HG03342 (cell line): ENCODE measurements at regions not wholly inside any gene's neighbourhood (a gene's known extent, or its start where the extent isn't known, plus 50 kb on each side); places are given as distances from the start of the nearest gene placed in this dataset.
"Not testable (repeated sequence)": the region's sequence is repeated elsewhere in the genome, so short reads cannot be mapped to it uniquely, and the experiment has no call there.

Source experiments
- ATAC-seq: cut with Tn5 transposase; IDR thresholded peaks from one replicate; pipeline ENCODE4 v1.9.1; 2021; ENCODE audit warnings: mild to moderate bottlenecking, moderate library complexity; ENCODE audit not compliant: unreplicated experiment

- ATAC-seq = not testable (repeated sequence)
Observed at GRCh38 chr6:71360556-71361335, 72.1 kb downstream of the OGFRL1 start.

- no peak for ATAC-seq
Observed at GRCh38 chr6:71364889-71365542, 76.4 kb downstream of the OGFRL1 start.

- ATAC-seq = no peak
Observed at GRCh38 chr6:71367756-71368155, 79.1 kb downstream of the OGFRL1 start.

GRCh38 chr6:71368284-71368683 is 79.7 kb downstream of the OGFRL1 start:
- ATAC-seq = no peak

GRCh38 chr6:71371559-71371958 is 82.9 kb downstream of the OGFRL1 start:
- ATAC-seq = no peak

GRCh38 chr6:71373943-71374342 is 85.3 kb downstream of the OGFRL1 start:
- no peak for ATAC-seq

GRCh38 chr6:71375676-71376075 is 87.1 kb downstream of the OGFRL1 start:
- no peak for ATAC-seq

GRCh38 chr6:71376830-71377229 is 88.2 kb downstream of the OGFRL1 start:
- ATAC-seq = no peak

GRCh38 chr6:71383476-71383875 is 94.9 kb downstream of the OGFRL1 start:
- ATAC-seq = no peak

GRCh38 chr6:71383901-71384489 is 95.4 kb downstream of the OGFRL1 start:
- no peak for ATAC-seq

- ATAC-seq = no peak
Observed at GRCh38 chr6:71385111-71385822, 96.7 kb downstream of the OGFRL1 start.

- no peak for ATAC-seq
Observed at GRCh38 chr6:71386215-71386614, 97.6 kb downstream of the OGFRL1 start.

GRCh38 chr6:71387179-71387578 is 98.6 kb downstream of the OGFRL1 start:
- ATAC-seq = no peak

- no peak for ATAC-seq
Observed at GRCh38 chr6:71388068-71388744, 99.6 kb downstream of the OGFRL1 start.

GRCh38 chr6:71388856-71389527 is 100.4 kb downstream of the OGFRL1 start:
- ATAC-seq = no peak

GRCh38 chr6:71391126-71391525 is 102.5 kb downstream of the OGFRL1 start:
- ATAC-seq = no peak

GRCh38 chr6:71392276-71392675 is 103.7 kb downstream of the OGFRL1 start:
- no peak for ATAC-seq

- no peak for ATAC-seq
Observed at GRCh38 chr6:71393471-71393870, 104.9 kb downstream of the OGFRL1 start.

- ATAC-seq = no peak
Observed at GRCh38 chr6:71393981-71394432, 105.4 kb downstream of the OGFRL1 start.

GRCh38 chr6:71394926-71395325 is 106.3 kb downstream of the OGFRL1 start:
- no peak for ATAC-seq
